Loucy (cell line): ENCODE measurements at regions not wholly inside any gene's neighbourhood (a gene's known extent, or its start where the extent isn't known, plus 50 kb on each side); places are given as distances from the start of the nearest gene placed in this dataset.

Experiments used
- EZH2phosphoT487 ChIP-seq: fragments of 200-600 bp; IDR thresholded peaks from 2 replicates; pipeline ENCODE4 v1.6.1; 2018; ENCODE audit warnings: antibody characterized with exemption, mild to moderate bottlenecking, moderate library complexity, borderline replicate concordance
- TF ChIP-seq, protein P1 (sequence below): fragments of 200-600 bp; sonication (generic); conservative IDR thresholded peaks from 2 replicates; pipeline ENCODE4 v1.5.1; 2014; ENCODE audit warnings: mild to moderate bottlenecking, antibody characterized with exemption, low read length

GRCh38 chr14:41051801-41052200, 554.9 kb upstream of the LRFN5 start:
- TF ChIP-seq, protein P1, sequence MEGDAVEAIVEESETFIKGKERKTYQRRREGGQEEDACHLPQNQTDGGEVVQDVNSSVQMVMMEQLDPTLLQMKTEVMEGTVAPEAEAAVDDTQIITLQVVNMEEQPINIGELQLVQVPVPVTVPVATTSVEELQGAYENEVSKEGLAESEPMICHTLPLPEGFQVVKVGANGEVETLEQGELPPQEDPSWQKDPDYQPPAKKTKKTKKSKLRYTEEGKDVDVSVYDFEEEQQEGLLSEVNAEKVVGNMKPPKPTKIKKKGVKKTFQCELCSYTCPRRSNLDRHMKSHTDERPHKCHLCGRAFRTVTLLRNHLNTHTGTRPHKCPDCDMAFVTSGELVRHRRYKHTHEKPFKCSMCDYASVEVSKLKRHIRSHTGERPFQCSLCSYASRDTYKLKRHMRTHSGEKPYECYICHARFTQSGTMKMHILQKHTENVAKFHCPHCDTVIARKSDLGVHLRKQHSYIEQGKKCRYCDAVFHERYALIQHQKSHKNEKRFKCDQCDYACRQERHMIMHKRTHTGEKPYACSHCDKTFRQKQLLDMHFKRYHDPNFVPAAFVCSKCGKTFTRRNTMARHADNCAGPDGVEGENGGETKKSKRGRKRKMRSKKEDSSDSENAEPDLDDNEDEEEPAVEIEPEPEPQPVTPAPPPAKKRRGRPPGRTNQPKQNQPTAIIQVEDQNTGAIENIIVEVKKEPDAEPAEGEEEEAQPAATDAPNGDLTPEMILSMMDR, result no peak
- no peak for TF ChIP-seq EZH2phosphoT487
